ENCODE measurements at regions not wholly inside any gene's neighbourhood (a gene's known extent, or its start where the extent isn't known, plus 50 kb on each side); places are given as distances from the start of the nearest gene placed in this dataset.
"Not testable (repeated sequence)": the region's sequence is repeated elsewhere in the genome, so short reads cannot be mapped to it uniquely, and the experiment has no call there.

GRCh38 chrX:30008031-30008430 is 207.3 kb upstream of the MAGEB2 start:
- DNase-seq (ENCODE audit: low read depth), result no peak

GRCh38 chrX:30010471-30010870 is 204.9 kb upstream of the MAGEB2 start:
- DNase-seq (ENCODE audit: low read depth), result no peak

GRCh38 chrX:30015440-30015839 is 199.9 kb upstream of the MAGEB2 start:
- no peak for DNase-seq (ENCODE audit: low read depth)

- no peak for DNase-seq (ENCODE audit: low read depth)
Measured at GRCh38 chrX:30027636-30028035, 187.7 kb upstream of the MAGEB2 start.

GRCh38 chrX:30036406-30036805 is 179.0 kb upstream of the MAGEB2 start:
- not testable (repeated sequence) for DNase-seq (ENCODE audit: low read depth)

- peak; percentile 35 for DNase-seq (ENCODE audit: low read depth)
Measured at GRCh38 chrX:30039768-30040167, 175.6 kb upstream of the MAGEB2 start.

GRCh38 chrX:30060718-30061117 is 154.6 kb upstream of the MAGEB2 start:
- no peak for DNase-seq (ENCODE audit: low read depth)

GRCh38 chrX:30065226-30065625 is 150.1 kb upstream of the MAGEB2 start:
- peak; percentile 30 for DNase-seq (ENCODE audit: low read depth)

GRCh38 chrX:30067677-30068076 is 147.7 kb upstream of the MAGEB2 start:
- no peak for DNase-seq (ENCODE audit: low read depth)

- no peak for DNase-seq (ENCODE audit: low read depth)
Measured at GRCh38 chrX:30085571-30085970, 129.8 kb upstream of the MAGEB2 start.

- no peak for DNase-seq (ENCODE audit: low read depth)
Measured at GRCh38 chrX:30111431-30111830, 103.9 kb upstream of the MAGEB2 start.

GRCh38 chrX:30141966-30142365 is 73.4 kb upstream of the MAGEB2 start:
- peak; percentile 3 for DNase-seq (ENCODE audit: low read depth)

GRCh38 chrX:30144221-30144620 is 71.1 kb upstream of the MAGEB2 start:
- DNase-seq (ENCODE audit: low read depth), result no peak

GRCh38 chrX:30144971-30145731 is 70.2 kb upstream of the MAGEB2 start:
- DNase-seq (ENCODE audit: low read depth), result no peak

GRCh38 chrX:30147996-30148643 is 67.2 kb upstream of the MAGEB2 start:
- DNase-seq (ENCODE audit: low read depth), result no peak

- not testable (repeated sequence) for DNase-seq (ENCODE audit: low read depth)
Measured at GRCh38 chrX:30149206-30149605, 66.2 kb upstream of the MAGEB2 start.

- DNase-seq (ENCODE audit: low read depth), result no peak
Measured at GRCh38 chrX:30150196-30150895, 65.0 kb upstream of the MAGEB2 start.

GRCh38 chrX:30151964-30152363 is 63.4 kb upstream of the MAGEB2 start:
- no peak for DNase-seq (ENCODE audit: low read depth)

GRCh38 chrX:30153175-30153880 is 62.0 kb upstream of the MAGEB2 start:
- DNase-seq (ENCODE audit: low read depth), result no peak

GRCh38 chrX:30153881-30154260 is 61.5 kb upstream of the MAGEB2 start:
- no peak for DNase-seq (ENCODE audit: low read depth)

GRCh38 chrX:30156009-30156408 is 59.4 kb upstream of the MAGEB2 start:
- DNase-seq (ENCODE audit: low read depth), result no peak

GRCh38 chrX:30156880-30157560 is 58.3 kb upstream of the MAGEB2 start:
- DNase-seq (ENCODE audit: low read depth), result no peak
